ENCODE measurements at regions not wholly inside any gene's neighbourhood (a gene's known extent, or its start where the extent isn't known, plus 50 kb on each side); places are given as distances from the start of the nearest gene placed in this dataset.
A peak's percentile ranks its signal among the peaks of the same experiment; 100 is the strongest.
"Not testable (repeated sequence)": the region's sequence is repeated elsewhere in the genome, so short reads cannot be mapped to it uniquely, and the experiment has no call there.

DNA sequence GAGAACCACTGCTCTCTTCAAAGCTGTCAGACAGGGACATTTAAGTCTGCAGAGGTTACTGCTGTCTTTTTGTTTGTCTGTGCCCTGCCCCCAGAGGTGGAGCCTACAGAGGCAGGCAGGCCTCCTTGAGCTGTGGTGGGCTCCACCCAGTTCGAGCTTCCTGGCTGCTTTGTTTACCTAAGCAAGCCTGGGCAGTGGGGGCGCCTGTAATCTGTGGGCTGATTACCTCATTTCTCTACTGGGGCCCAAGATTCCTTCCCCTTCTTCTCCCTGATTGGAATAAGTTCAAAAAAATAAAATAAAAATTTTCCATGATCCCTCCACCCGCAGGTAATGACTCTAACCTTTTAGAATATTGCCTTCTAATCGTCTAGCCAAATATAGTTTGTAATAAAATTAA, 449.3 kb upstream of the DYNLRB2 start:
- H3K27me3 Mint-ChIP-seq, H3K4me1 Mint-ChIP-seq, H3K36me3 Mint-ChIP-seq, DNase-seq, CTCF ChIA-PET, H3K4me3 Mint-ChIP-seq, H3K9me3 Mint-ChIP-seq, H3K27ac Mint-ChIP-seq: not testable (repeated sequence)

DNA sequence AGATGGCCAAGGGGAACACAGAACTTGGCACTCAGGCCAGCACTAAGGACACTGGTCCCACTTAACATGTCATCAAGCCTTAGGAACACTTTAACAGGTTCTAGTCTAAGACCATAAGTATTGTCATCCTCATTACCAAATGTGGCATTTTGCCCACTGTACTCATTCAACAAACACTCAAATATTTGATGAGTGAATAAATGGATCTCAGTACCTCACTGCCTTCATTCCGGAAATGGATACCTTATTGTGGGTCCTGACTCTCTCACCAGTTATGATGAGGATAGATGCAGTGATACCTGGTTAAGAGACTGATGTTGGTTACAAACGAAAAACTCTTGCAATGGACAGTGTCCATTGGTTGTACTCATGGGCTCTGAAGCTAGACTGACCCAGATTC, 455.2 kb upstream of the DYNLRB2 start:
- no peak overlapping the region for H3K4me3 Mint-ChIP-seq
- no peaks in the 10 kb centered on the region for H3K4me1 Mint-ChIP-seq
- no peaks in the 10 kb centered on the region for H3K36me3 Mint-ChIP-seq
- no peak overlapping the region for H3K27ac Mint-ChIP-seq
- H3K27me3 Mint-ChIP-seq = no peaks in the 10 kb centered on the region
- CTCF ChIA-PET = no interaction called here
- no peaks in the 10 kb centered on the region for H3K9me3 Mint-ChIP-seq
- DNase-seq = no peak

GRCh38 chr16:80084614-80085013, 456.2 kb upstream of the DYNLRB2 start:
- Mint-ChIP-seq H3K4me3 (no peak overlapping the region), H3K36me3 (no peaks in the 10 kb centered on the region), H3K27ac (no peak overlapping the region), H3K9me3 (no peaks in the 10 kb centered on the region), H3K4me1 (no peaks in the 10 kb centered on the region), H3K27me3 (no peaks in the 10 kb centered on the region)
- CTCF ChIA-PET = interaction anchor here (0.7 to 1.2 kb wide), 2 partner anchors 588 to 1379 kb away, joined by 3 to 4 read pairs; no protein-coding TSS in a partner anchor
- DNase-seq = peak; percentile 27

DNA sequence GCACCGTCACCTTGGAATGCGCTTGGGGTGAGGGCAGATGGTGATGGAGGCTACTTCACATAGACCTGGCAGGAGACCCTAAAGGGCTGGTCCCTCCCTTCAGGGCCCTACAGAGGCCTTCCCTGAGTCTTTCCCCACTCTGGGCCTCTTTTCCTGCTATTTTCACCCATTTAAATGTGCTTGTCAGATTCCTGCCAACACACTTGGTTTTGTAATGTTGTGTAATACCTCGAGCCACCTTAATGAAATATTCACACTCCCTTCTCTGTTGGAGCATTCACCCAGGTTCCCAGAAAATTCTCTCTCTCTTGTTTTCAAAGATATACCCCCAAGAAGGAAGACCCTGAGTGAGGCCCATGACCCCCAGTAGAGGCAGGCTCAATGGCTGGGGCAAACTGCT, 456.6 kb upstream of the DYNLRB2 start:
- Mint-ChIP-seq H3K4me3 (no peak overlapping the region), H3K9me3 (no peaks in the 10 kb centered on the region), H3K27ac (no peak overlapping the region), H3K27me3 (no peaks in the 10 kb centered on the region), H3K4me1 (no peaks in the 10 kb centered on the region), H3K36me3 (no peaks in the 10 kb centered on the region)
- DNase-seq = no peak
- CTCF ChIA-PET = interaction anchor here (1.2 to 1.5 kb wide), 2 partner anchors 79 to 1379 kb away, joined by 3 to 4 read pairs; no protein-coding TSS in a partner anchor

- Mint-ChIP-seq H3K27ac (no peak overlapping the region), H3K27me3 (no peaks in the 10 kb centered on the region), H3K9me3 (no peaks in the 10 kb centered on the region), H3K4me1 (no peaks in the 10 kb centered on the region), H3K36me3 (no peaks in the 10 kb centered on the region), H3K4me3 (no peak overlapping the region)
- CTCF ChIA-PET = interaction anchor here (1.5 kb wide), 1 partner anchor 78 kb away, joined by 3 read pairs; no protein-coding TSS in a partner anchor
- DNase-seq = no peak
Observed at GRCh38 chr16:80082906-80083305, 457.9 kb upstream of the DYNLRB2 start.

DNA sequence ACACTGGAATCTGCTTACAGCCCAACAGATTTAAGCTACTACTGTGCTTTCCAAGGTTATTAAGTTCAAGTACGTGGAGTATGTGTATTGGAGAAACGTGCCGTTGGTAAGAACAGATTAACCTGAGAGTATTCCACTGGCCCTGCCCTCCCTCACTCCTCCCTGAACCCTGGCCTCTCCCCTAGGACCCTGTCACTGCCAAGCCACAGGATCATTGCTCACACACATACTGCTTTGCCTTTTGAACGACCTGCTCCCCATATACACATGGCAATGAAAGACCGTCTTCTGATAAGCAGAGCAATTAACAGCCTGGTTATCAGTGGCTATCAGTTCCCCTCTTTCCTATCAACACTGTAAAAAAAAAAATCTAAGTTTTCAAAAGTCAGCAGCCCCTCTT, 458.9 kb upstream of the DYNLRB2 start:
- no peak for DNase-seq
- Mint-ChIP-seq H3K27me3 (no peaks in the 10 kb centered on the region), H3K4me1 (no peaks in the 10 kb centered on the region), H3K4me3 (no peak overlapping the region), H3K36me3 (no peaks in the 10 kb centered on the region), H3K27ac (no peak overlapping the region), H3K9me3 (no peaks in the 10 kb centered on the region)
- CTCF ChIA-PET = no interaction called here

GRCh38 chr16:80080287-80080851, 460.4 kb upstream of the DYNLRB2 start:
- Mint-ChIP-seq H3K4me1 (no peaks in the 10 kb centered on the region), H3K27me3 (no peaks in the 10 kb centered on the region), H3K27ac (no peak overlapping the region), H3K9me3 (no peaks in the 10 kb centered on the region), H3K4me3 (no peak overlapping the region), H3K36me3 (no peaks in the 10 kb centered on the region)
- CTCF ChIA-PET = interaction anchor here (0.8 kb wide), 1 partner anchor 25 kb away, joined by 3 read pairs; no protein-coding TSS in a partner anchor
- no peak for DNase-seq

- no peaks in the 10 kb centered on the region for H3K9me3 Mint-ChIP-seq
Observed at GRCh38 chr16:80079072-80079471, 461.7 kb upstream of the DYNLRB2 start.

GRCh38 chr16:80077696-80078095, 463.1 kb upstream of the DYNLRB2 start:
- Mint-ChIP-seq H3K4me1 (no peaks in the 10 kb centered on the region), H3K27ac (no peak overlapping the region), H3K27me3 (no peaks in the 10 kb centered on the region), H3K9me3 (no peaks in the 10 kb centered on the region), H3K4me3 (no peak overlapping the region), H3K36me3 (no peaks in the 10 kb centered on the region)
- CTCF ChIA-PET = no interaction called here
- no peak for DNase-seq

More at GRCh38 chr16:80079072-80079471, 461.7 kb upstream of the DYNLRB2 start:
- Mint-ChIP-seq H3K27me3 (no peaks in the 10 kb centered on the region), H3K4me3 (no peak overlapping the region), H3K4me1 (no peaks in the 10 kb centered on the region), H3K36me3 (no peaks in the 10 kb centered on the region), H3K27ac (no peak overlapping the region)
- no peak for DNase-seq
- CTCF ChIA-PET = no interaction called here

- no peak for DNase-seq
- H3K27me3 Mint-ChIP-seq = no peaks in the 10 kb centered on the region
- no peak overlapping the region for H3K27ac Mint-ChIP-seq
- no peaks in the 10 kb centered on the region for H3K9me3 Mint-ChIP-seq
- H3K4me1 Mint-ChIP-seq = no peaks in the 10 kb centered on the region
- H3K36me3 Mint-ChIP-seq = no peaks in the 10 kb centered on the region
- H3K4me3 Mint-ChIP-seq = no peak overlapping the region
- CTCF ChIA-PET = no interaction called here
Observed at GRCh38 chr16:80074329-80074728, 466.5 kb upstream of the DYNLRB2 start.

- H3K4me3 Mint-ChIP-seq = no peak overlapping the region
- CTCF ChIA-PET = no interaction called here
- no peak overlapping the region for H3K27ac Mint-ChIP-seq
- H3K36me3 Mint-ChIP-seq = no peaks in the 10 kb centered on the region
- no peaks in the 10 kb centered on the region for H3K4me1 Mint-ChIP-seq
- DNase-seq = no peak
- no peaks in the 10 kb centered on the region for H3K27me3 Mint-ChIP-seq
- no peaks in the 10 kb centered on the region for H3K9me3 Mint-ChIP-seq
Observed at GRCh38 chr16:80071964-80072456, 468.8 kb upstream of the DYNLRB2 start.

DNA sequence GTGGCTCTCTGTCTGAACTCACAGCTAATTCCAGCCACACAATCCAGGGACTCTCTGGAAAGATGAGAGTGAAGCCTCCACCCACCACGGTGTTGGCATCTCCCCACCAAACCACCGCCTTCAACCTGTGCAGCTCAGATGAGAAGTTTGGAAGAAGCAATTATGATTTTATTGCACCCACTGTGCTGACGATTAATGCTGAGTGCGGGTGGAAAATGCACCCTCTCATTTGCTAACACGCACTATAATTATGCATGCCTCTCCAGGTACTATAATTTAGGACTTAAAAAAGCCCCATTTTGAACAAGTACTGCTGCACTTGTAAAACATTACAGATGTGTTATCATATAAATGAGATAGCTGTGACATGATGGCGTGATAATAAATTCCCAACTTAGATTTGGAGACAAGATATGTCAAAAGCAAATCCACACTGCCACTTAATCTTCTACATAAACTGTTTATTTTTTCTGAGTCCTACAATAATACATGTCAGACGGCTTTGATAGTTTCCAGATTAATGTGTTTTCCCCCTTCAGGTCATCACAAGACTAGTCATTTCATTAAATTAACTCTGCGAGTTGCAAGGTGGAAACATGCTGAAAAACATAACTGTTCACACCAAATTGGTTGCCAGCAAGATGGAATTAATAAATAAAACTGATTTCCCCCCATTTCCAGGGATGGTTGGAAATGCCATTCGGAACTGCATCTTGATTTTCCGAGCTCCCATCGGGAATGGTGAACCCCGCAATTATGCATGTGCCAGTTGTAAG, 466.5 kb upstream of the MAF start:
- H3K9me3 Mint-ChIP-seq = no peaks in the 10 kb centered on the region

GRCh38 chr16:80065541-80065940, 465.0 kb upstream of the MAF start:
- CTCF ChIA-PET = no interaction called here
- Mint-ChIP-seq H3K36me3 (no peaks in the 10 kb centered on the region), H3K4me1 (no peaks in the 10 kb centered on the region)

More for the DNA sequence above, 466.5 kb upstream of the MAF start:
- no peaks in the 10 kb centered on the region for H3K36me3 Mint-ChIP-seq
- H3K4me3 Mint-ChIP-seq = no peak overlapping the region
- H3K4me1 Mint-ChIP-seq = no peaks in the 10 kb centered on the region
- CTCF ChIA-PET = no interaction called here
- no peak overlapping the region for H3K27ac Mint-ChIP-seq
- DNase-seq = no peak
- no peaks in the 10 kb centered on the region for H3K27me3 Mint-ChIP-seq

DNA sequence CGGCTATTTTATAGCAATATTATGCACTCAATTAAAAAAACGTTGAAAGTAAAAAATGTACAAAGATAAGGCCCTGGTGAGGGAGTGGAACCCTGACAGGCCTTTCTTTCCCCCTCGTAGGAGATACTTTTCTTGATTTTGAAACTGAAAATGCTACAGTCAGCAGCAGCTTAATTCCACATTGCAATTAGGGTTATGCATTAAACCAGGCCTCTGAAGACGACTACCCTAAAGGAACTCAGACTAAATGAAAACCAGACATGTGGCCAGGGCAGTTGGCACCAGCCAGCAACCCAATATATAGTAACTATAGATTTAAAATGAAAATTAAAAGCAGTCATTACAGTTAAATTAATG, 463.2 kb upstream of the MAF start:
- Mint-ChIP-seq H3K27me3 (no peaks in the 10 kb centered on the region), H3K36me3 (no peaks in the 10 kb centered on the region), H3K9me3 (no peaks in the 10 kb centered on the region), H3K4me3 (no peak overlapping the region), H3K27ac (no peak overlapping the region), H3K4me1 (no peaks in the 10 kb centered on the region)
- no peak for DNase-seq
- CTCF ChIA-PET = no interaction called here

More at GRCh38 chr16:80065541-80065940, 465.0 kb upstream of the MAF start:
- Mint-ChIP-seq H3K27me3 (no peaks in the 10 kb centered on the region), H3K4me3 (no peak overlapping the region), H3K27ac (no peak overlapping the region), H3K9me3 (no peaks in the 10 kb centered on the region)
- no peak for DNase-seq

GRCh38 chr16:80063031-80063712, 462.6 kb upstream of the MAF start:
- Mint-ChIP-seq H3K36me3 (no peaks in the 10 kb centered on the region), H3K27me3 (no peaks in the 10 kb centered on the region), H3K4me3 (no peak overlapping the region), H3K4me1 (no peaks in the 10 kb centered on the region), H3K27ac (no peak overlapping the region), H3K9me3 (no peaks in the 10 kb centered on the region)
- no peak for DNase-seq
- CTCF ChIA-PET = no interaction called here

Measured in activated naive CD4-positive, alpha-beta T cell treated with anti-CD3 and anti-CD28 coated beads, Interleukin-2, amount 10 ng/mL, durations not matched to agents 7 days and 5 days (primary cell).